ENCODE measurements at regions not wholly inside any gene's neighbourhood (a gene's known extent, or its start where the extent isn't known, plus 50 kb on each side); places are given as distances from the start of the nearest gene placed in this dataset.

- DNase-seq, result no peak
Observed at GRCh38 chr9:79432485-79432884, 139.3 kb upstream of the TLE4 start.

GRCh38 chr9:79433703-79434102 is 138.1 kb upstream of the TLE4 start:
- DNase-seq, result no peak

GRCh38 chr9:79439221-79439620 is 132.5 kb upstream of the TLE4 start:
- DNase-seq, result peak; percentile 24

GRCh38 chr9:79446523-79447307 is 125.0 kb upstream of the TLE4 start:
- DNase-seq, result no peak

GRCh38 chr9:79447308-79447605 is 124.5 kb upstream of the TLE4 start:
- DNase-seq, result no peak

- DNase-seq, result no peak
Observed at GRCh38 chr9:79447762-79448161, 124.0 kb upstream of the TLE4 start.

GRCh38 chr9:79452265-79452664 is 119.5 kb upstream of the TLE4 start:
- no peak for DNase-seq

- DNase-seq, result no peak
Observed at GRCh38 chr9:79461712-79462111, 110.1 kb upstream of the TLE4 start.

- DNase-seq, result no peak
Observed at GRCh38 chr9:79465156-79465555, 106.6 kb upstream of the TLE4 start.

GRCh38 chr9:79469164-79469563 is 102.6 kb upstream of the TLE4 start:
- no peak for DNase-seq

GRCh38 chr9:79470954-79471353 is 100.8 kb upstream of the TLE4 start:
- DNase-seq, result no peak

- peak; percentile 19 for DNase-seq
Observed at GRCh38 chr9:79471580-79472543, 99.9 kb upstream of the TLE4 start.

GRCh38 chr9:79473704-79474103 is 98.1 kb upstream of the TLE4 start:
- no peak for DNase-seq

- DNase-seq, result no peak
Observed at GRCh38 chr9:79477241-79477840, 94.4 kb upstream of the TLE4 start.

- peak; percentile 17 for DNase-seq
Observed at GRCh38 chr9:79477955-79478771, 93.6 kb upstream of the TLE4 start.

GRCh38 chr9:79480639-79481038 is 91.1 kb upstream of the TLE4 start:
- DNase-seq, result no peak

GRCh38 chr9:79481846-79482477 is 89.8 kb upstream of the TLE4 start:
- DNase-seq, result no peak

- no peak for DNase-seq
Observed at GRCh38 chr9:79485258-79485657, 86.5 kb upstream of the TLE4 start.

GRCh38 chr9:79489261-79490000 is 82.3 kb upstream of the TLE4 start:
- no peak for DNase-seq

GRCh38 chr9:79490657-79491248 is 81.0 kb upstream of the TLE4 start:
- DNase-seq, result no peak
